Natural killer cell treated with Interleukin-12 subunit alpha and Interleukin-12 subunit beta and Interleukin-15 and Interleukin-18, amount 100 ng/mL, for 72 hours (primary cell): ENCODE measurements at regions not wholly inside any gene's neighbourhood (a gene's known extent, or its start where the extent isn't known, plus 50 kb on each side); places are given as distances from the start of the nearest gene placed in this dataset.

Experiments
- ATAC-seq, 2 donors: fragments of 150-1000 bp; cut with Tn5 transposase in 1 of 2; sonication (Bioruptor Pico), chemical (Tn5 transposase) in 1 of 2; 2 replicates each; pipeline ENCODE4 v1.10.0; 2021
- DNase-seq: peaks from one replicate; pipeline ENCODE4 v3.0.0; 2022; ENCODE audit warnings: low spot score
- H3K27ac Mint-ChIP-seq, 2 donors: 1 replicate in 1 of 2; 2 replicates in 1 of 2; pipeline ENCODE4 v1.8.0; 2022; ENCODE audit warnings: mixed read lengths in 2 of 2, mild to moderate bottlenecking in 1 of 2, moderate library complexity in 1 of 2
- H3K27me3 Mint-ChIP-seq, 2 donors: 1 replicate in 1 of 2; 2 replicates in 1 of 2; pipeline ENCODE4 v1.8.0; 2022; ENCODE audit warnings: mixed read lengths in 2 of 2
- H3K36me3 Mint-ChIP-seq: one replicate; pipeline ENCODE4 v1.8.0; 2022; ENCODE audit warnings: mixed read lengths
- H3K4me1 Mint-ChIP-seq, 2 donors: 1 replicate in 1 of 2; 2 replicates in 1 of 2; pipeline ENCODE4 v1.8.0; 2022; ENCODE audit warnings: low read depth in 2 of 2, mixed read lengths in 2 of 2, mild to moderate bottlenecking in 1 of 2
- H3K4me3 Mint-ChIP-seq: one replicate; pipeline ENCODE4 v1.8.0; 2022; ENCODE audit warnings: mixed read lengths
- H3K9me3 Mint-ChIP-seq: 2 replicates; pipeline ENCODE4 v1.8.0; 2022; ENCODE audit warnings: mixed read lengths

- Mint-ChIP-seq H3K4me3 (no peak overlapping the region), H3K27me3 (peaks cover 37 to 44% of the 10 kb centered on the region in 2 donors), H3K4me1 (peaks cover 0 to 7% of the 10 kb centered on the region in 2 donors), H3K27ac (no peak overlapping the region), H3K36me3 (no peaks in the 10 kb centered on the region), H3K9me3 (no peaks in the 10 kb centered on the region)
- ATAC-seq (no peak), DNase-seq (no peak)
These were observed 57.3 kb upstream of the DLX4 start for GRCh38 chr17:49911719-49912118.

- Mint-ChIP-seq H3K36me3 (no peaks in the 10 kb centered on the region), H3K9me3 (no peaks in the 10 kb centered on the region), H3K27ac (no peak overlapping the region), H3K4me1 (peaks cover 0 to 7% of the 10 kb centered on the region in 2 donors), H3K4me3 (no peak overlapping the region), H3K27me3 (peaks cover 35 to 50% of the 10 kb centered on the region in 2 donors)
- ATAC-seq (no peak), DNase-seq (no peak)
These were observed 55.5 kb upstream of the DLX4 start for GRCh38 chr17:49913226-49914095.

- H3K9me3 Mint-ChIP-seq: no peaks in the 10 kb centered on the region
- DNase-seq (no peak), ATAC-seq (no peak)
- peaks cover 29 to 44% of the 10 kb centered on the region in 2 donors for H3K27me3 Mint-ChIP-seq
- H3K36me3 Mint-ChIP-seq: no peaks in the 10 kb centered on the region
- no peak overlapping the region for H3K4me3 Mint-ChIP-seq
- H3K27ac Mint-ChIP-seq: no peak overlapping the region
- peaks cover 0 to 7% of the 10 kb centered on the region in 2 donors for H3K4me1 Mint-ChIP-seq
These were observed 54.9 kb upstream of the DLX4 start for GRCh38 chr17:49914096-49914490.

- Mint-ChIP-seq H3K4me1 (peaks cover 0 to 7% of the 10 kb centered on the region in 2 donors), H3K4me3 (no peak overlapping the region), H3K27me3 (peaks cover 27 to 38% of the 10 kb centered on the region in 2 donors), H3K27ac (no peak overlapping the region), H3K36me3 (no peaks in the 10 kb centered on the region), H3K9me3 (no peaks in the 10 kb centered on the region)
- DNase-seq: no peak
- ATAC-seq: no peak
These were observed 54.3 kb upstream of the DLX4 start for GRCh38 chr17:49914664-49915063.

- Mint-ChIP-seq H3K4me3 (no peak overlapping the region), H3K27ac (no peak overlapping the region), H3K9me3 (no peaks in the 10 kb centered on the region), H3K36me3 (no peaks in the 10 kb centered on the region), H3K27me3 (peaks cover 27 to 36% of the 10 kb centered on the region in 2 donors), H3K4me1 (peaks cover 0 to 4% of the 10 kb centered on the region in 2 donors)
- no peak for DNase-seq
- no peak for ATAC-seq
These were observed 53.7 kb upstream of the DLX4 start for GRCh38 chr17:49915260-49915659.

GRCh38 chr17:49915670-49916069 lies 53.3 kb upstream of the DLX4 start:
- H3K36me3 Mint-ChIP-seq: no peaks in the 10 kb centered on the region
- H3K4me3 Mint-ChIP-seq: no peak overlapping the region
- peaks cover 24 to 34% of the 10 kb centered on the region in 2 donors for H3K27me3 Mint-ChIP-seq
- peaks cover 0 to 2% of the 10 kb centered on the region in 2 donors for H3K4me1 Mint-ChIP-seq
- no peak for ATAC-seq
- DNase-seq: no peak
- H3K27ac Mint-ChIP-seq: no peak overlapping the region
- no peaks in the 10 kb centered on the region for H3K9me3 Mint-ChIP-seq

GRCh38 chr17:49916854-49917515 lies 52.0 kb upstream of the DLX4 start:
- ATAC-seq: no peak
- Mint-ChIP-seq H3K27ac (no peak overlapping the region), H3K27me3 (peaks cover 19 to 25% of the 10 kb centered on the region in 2 donors), H3K4me3 (no peak overlapping the region), H3K9me3 (no peaks in the 10 kb centered on the region), H3K36me3 (no peaks in the 10 kb centered on the region), H3K4me1 (no peaks in the 10 kb centered on the region)
- DNase-seq: no peak

GRCh38 chr17:49918591-49918990 lies 50.4 kb upstream of the DLX4 start:
- Mint-ChIP-seq H3K9me3 (no peaks in the 10 kb centered on the region), H3K27me3 (peaks cover 22 to 33% of the 10 kb centered on the region in 2 donors), H3K36me3 (no peaks in the 10 kb centered on the region), H3K4me1 (no peaks in the 10 kb centered on the region), H3K4me3 (no peak overlapping the region), H3K27ac (no peak overlapping the region)
- DNase-seq (no peak), ATAC-seq (no peak)
